Pancreas (tissue), 10 donors: ENCODE measurements at regions not wholly inside any gene's neighbourhood (a gene's known extent, or its start where the extent isn't known, plus 50 kb on each side); places are given as distances from the start of the nearest gene placed in this dataset.

Experiments used
- ATAC-seq, 4 donors: fragments of 200-7000 bp; cut with Tn5 transposase; one replicate each; pipeline versions ENCODE4 v1.8.0 to v1.9.1; 2020; ENCODE audit warnings: mild to moderate bottlenecking in 4 of 4, moderate library complexity in 4 of 4
- DNase-seq, 6 donors: peaks; one replicate each; pipeline ENCODE4 v3.0.0-alpha.2; 2020
- FAIRE-seq: peaks from 2 replicates; lab custom pipeline; 2012; peaks lifted over from hg19 to GRCh38; lab: Jason Lieb, UNC
- H3K27ac ChIP-seq, 4 donors: fragments of 200-600 bp; sonication (generic); 1 replicate in 3 of 4; 2 replicates in 1 of 4; pipeline versions ENCODE4 v1.5.0 to v1.8.0; 2020
- H3K27me3 ChIP-seq, 4 donors: fragments of 200-600 bp; one replicate each; pipeline ENCODE4 v1.8.0; 2021
- H3K36me3 ChIP-seq, 3 donors: fragments of 200-600 bp; sonication (generic) in 1 of 3; one replicate each; pipeline versions ENCODE4 v1.5.0 to v1.8.0; 2020 to 2021
- H3K4me1 ChIP-seq, 3 donors: fragments of 200-600 bp; one replicate each; pipeline ENCODE4 v1.8.0; 2021
- H3K4me3 ChIP-seq, 4 donors: fragments of 200-600 bp; sonication (generic) in 2 of 4; one replicate each; pipeline versions ENCODE4 v1.5.0 to v1.8.0; 2020 to 2021
- H3K9me3 ChIP-seq, 4 donors: fragments of 200-600 bp; one replicate each; pipeline ENCODE4 v1.8.0; 2021
- WGBS, 2 donors: extraction: QIAGEN DNeasy Blood & Tissue Kit; methylation state at CpG; one replicate each; pipeline ENCODE4 v1.1.7; 2013; 5-methylcytosine and 5-hydroxymethylcytosine counted together
- intact Hi-C, 3 donors: fragments of 100-400 bp; cut with DNase I; formaldehyde crosslinking; loops; one replicate each; pipeline versions ENCODE4 v1.11.1 to v1.14.2; 2022
- TF ChIP-seq, protein P1 (sequence below), 4 donors: fragments of 200-600 bp; sonication (generic) in 3 of 4; IDR thresholded peaks; one replicate each; pipeline versions ENCODE4 v1.5.0 to v1.8.0; 2021; ENCODE audit warnings: antibody characterized with exemption in 4 of 4
- donor health status: healthy with polysubstance abuse.
- donor health status: DM: no; HTN: no; CAD: no; lungs with moderate emphysema.
- donor health status: DM: no; HTN: no; CAD: no.
- donor health status: control.
- donor health status: control.
- donor health status: Bipolar disorder and iron deficiency.
- donor health status: DM: yes; HTN: yes; CAD: no.
- donor health status: DM: no; HTN: no; CAD: no.
- donor health status: DM: no; HTN: no; CAD: no.
- donor health status: DM: yes; HTN: yes; CAD: no.

DNA sequence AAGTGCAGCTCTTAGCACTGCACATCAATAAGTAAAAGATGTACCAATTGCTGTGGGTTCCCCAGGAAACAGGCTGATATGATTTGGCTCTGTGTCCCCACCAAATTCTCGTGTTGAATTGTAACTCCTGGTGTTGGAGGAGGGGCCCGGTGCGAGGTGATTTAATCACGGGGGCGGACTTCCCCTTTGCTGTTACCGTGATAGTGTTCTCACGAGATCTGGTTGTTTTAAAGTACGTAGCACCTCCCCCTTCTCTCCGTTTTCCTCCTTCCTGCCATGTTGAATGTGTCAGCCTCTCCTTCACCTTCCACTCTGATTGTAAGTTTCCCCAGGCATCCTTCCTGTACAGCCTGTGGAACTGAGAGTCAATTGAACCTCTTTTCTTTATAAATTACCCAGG is 93.2 kb upstream of the ACTBL2 start:
- DNase-seq (no peak), FAIRE-seq (no peak), ATAC-seq (no peak)
- no peaks in the 10 kb centered on the region for H3K27me3 ChIP-seq
- H3K4me1 ChIP-seq, result no peaks in the 10 kb centered on the region
- no peak overlapping the region for H3K27ac ChIP-seq
- TF ChIP-seq, protein P1, sequence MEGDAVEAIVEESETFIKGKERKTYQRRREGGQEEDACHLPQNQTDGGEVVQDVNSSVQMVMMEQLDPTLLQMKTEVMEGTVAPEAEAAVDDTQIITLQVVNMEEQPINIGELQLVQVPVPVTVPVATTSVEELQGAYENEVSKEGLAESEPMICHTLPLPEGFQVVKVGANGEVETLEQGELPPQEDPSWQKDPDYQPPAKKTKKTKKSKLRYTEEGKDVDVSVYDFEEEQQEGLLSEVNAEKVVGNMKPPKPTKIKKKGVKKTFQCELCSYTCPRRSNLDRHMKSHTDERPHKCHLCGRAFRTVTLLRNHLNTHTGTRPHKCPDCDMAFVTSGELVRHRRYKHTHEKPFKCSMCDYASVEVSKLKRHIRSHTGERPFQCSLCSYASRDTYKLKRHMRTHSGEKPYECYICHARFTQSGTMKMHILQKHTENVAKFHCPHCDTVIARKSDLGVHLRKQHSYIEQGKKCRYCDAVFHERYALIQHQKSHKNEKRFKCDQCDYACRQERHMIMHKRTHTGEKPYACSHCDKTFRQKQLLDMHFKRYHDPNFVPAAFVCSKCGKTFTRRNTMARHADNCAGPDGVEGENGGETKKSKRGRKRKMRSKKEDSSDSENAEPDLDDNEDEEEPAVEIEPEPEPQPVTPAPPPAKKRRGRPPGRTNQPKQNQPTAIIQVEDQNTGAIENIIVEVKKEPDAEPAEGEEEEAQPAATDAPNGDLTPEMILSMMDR (IDR thresholded peaks at IDR 0.05), result no peak
- 77 to 84% methylated on average over 9 of the region's 9 CpGs for WGBS, 2 donors
- H3K4me3 ChIP-seq, result no peak overlapping the region
- no peaks in the 10 kb centered on the region for H3K36me3 ChIP-seq
- H3K9me3 ChIP-seq, result no peaks in the 10 kb centered on the region
- intact Hi-C loops, result no loop called here

DNA sequence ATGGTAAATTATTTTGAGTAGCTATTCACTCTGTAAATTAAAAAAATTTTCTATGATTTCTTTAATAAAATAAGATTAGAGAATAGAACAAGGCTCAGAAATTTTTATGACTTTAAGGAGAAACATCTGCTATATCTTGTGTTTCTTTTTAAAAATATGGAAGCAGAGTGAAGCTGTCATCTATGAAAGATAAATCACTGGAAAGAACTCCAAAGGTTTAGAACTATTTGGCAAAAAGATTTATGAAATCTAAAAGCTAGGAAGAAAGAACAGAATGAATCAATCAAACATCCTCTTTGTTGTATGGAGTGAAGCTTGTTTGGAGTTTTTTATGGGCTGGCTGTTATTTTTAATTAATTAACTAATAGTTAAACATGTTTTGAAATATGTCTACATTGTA is 89.8 kb upstream of the ACTBL2 start:
- H3K36me3 ChIP-seq, result no peaks in the 10 kb centered on the region
- no peak for FAIRE-seq
- TF ChIP-seq, protein P1 (IDR thresholded peaks at IDR 0.05), result no peak
- no peak for ATAC-seq
- DNase-seq, result no peak
- H3K27me3 ChIP-seq, result no peaks in the 10 kb centered on the region
- intact Hi-C loops, result no loop called here
- H3K9me3 ChIP-seq, result no peaks in the 10 kb centered on the region
- no peak overlapping the region for H3K4me3 ChIP-seq
- H3K4me1 ChIP-seq, result no peaks in the 10 kb centered on the region
- no peak overlapping the region for H3K27ac ChIP-seq

DNA sequence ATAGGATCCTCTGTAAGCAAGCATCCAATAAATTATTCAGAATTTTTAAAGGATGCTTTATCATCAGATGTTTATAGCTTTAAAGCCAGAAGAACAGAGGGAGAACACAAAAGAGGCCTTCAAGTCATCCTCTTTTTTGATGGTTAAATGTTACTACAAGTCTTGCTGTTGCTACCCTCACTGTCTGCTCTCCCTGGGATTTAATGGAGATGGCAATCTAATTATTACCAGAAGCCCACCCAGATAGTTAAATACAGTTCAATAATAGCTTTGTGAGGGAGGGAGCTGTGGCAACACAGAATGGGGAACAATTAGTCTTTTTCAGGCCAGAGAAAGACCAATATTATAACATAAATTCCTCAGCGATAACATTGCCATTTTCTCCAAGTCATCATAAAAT is 87.0 kb upstream of the ACTBL2 start:
- TF ChIP-seq, protein P1 (IDR thresholded peaks at IDR 0.05), result no peak
- WGBS, 2 donors, result 39 to 85% methylated on average over 1 of the region's 1 CpG
- Histone ChIP-seq H3K9me3 (no peaks in the 10 kb centered on the region), H3K4me1 (no peaks in the 10 kb centered on the region), H3K27me3 (no peaks in the 10 kb centered on the region), H3K36me3 (no peaks in the 10 kb centered on the region), H3K27ac (no peak overlapping the region), H3K4me3 (no peak overlapping the region)
- intact Hi-C loops, result no loop called here
- DNase-seq, result no peak
- FAIRE-seq, result no peak
- no peak for ATAC-seq

DNA sequence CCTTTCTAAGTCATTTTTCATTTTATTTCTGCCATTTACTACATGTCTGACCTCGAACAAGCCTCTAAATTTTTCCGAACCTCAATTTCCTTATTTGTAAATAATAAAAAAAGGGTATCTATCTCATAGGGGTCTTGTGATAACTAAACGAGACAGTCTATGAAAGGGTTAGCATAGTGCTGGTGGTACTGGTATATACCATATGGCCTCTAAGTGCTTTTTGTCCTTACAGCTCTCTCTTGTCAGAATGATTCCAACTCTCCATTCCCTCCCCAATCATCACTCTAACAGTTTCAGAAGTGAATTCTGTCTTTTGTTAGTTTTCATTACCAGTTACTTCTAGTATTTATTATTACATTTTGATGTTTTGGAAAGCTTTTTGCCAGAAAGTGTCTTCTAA is 85.5 kb upstream of the ACTBL2 start:
- H3K27ac ChIP-seq, result no peak overlapping the region
- no peaks in the 10 kb centered on the region for H3K4me1 ChIP-seq
- intact Hi-C loops, result no loop called here
- H3K4me3 ChIP-seq, result no peak overlapping the region
- no peaks in the 10 kb centered on the region for H3K27me3 ChIP-seq
- no peaks in the 10 kb centered on the region for H3K9me3 ChIP-seq
- TF ChIP-seq, protein P1 (IDR thresholded peaks at IDR 0.05), result no peak
- FAIRE-seq (no peak), DNase-seq (no peak), ATAC-seq (no peak)
- no peaks in the 10 kb centered on the region for H3K36me3 ChIP-seq
- WGBS, 2 donors, result 72 to 81% methylated on average over 3 of the region's 3 CpGs

DNA sequence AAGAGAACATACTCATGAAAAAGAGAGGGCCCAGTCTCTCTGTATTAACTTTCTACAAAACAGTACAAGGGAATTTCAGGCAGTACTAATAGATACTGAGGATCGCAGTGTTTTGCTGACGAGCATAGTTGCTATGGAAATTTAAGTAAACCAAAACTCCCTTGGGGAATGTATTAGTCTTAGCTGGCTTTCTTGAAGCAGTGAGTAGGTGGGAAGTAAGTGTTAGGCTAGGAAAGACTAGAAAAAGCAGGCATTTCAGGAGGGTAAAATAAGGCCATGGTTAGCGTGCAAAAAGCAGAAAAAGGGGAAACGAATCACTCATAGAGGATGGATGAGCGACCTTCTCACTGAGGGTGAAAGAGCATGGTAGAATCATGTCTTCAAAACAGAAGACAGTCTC is 84.3 kb upstream of the ACTBL2 start:
- ATAC-seq (peak in 2 of 4 donors; percentile 45 to 55), DNase-seq (no peak), FAIRE-seq (no peak)
- intact Hi-C loops, result no loop called here
- Histone ChIP-seq H3K4me3 (no peak overlapping the region), H3K4me1 (no peaks in the 10 kb centered on the region), H3K9me3 (no peaks in the 10 kb centered on the region), H3K36me3 (no peaks in the 10 kb centered on the region), H3K27me3 (no peaks in the 10 kb centered on the region), H3K27ac (no peak overlapping the region)
- TF ChIP-seq, protein P1 (IDR thresholded peaks at IDR 0.05), result no peak
- WGBS, 2 donors, result 89 to 95% methylated on average over 5 of the region's 5 CpGs
